GM18867 (cell line): ENCODE measurements at regions not wholly inside any gene's neighbourhood (a gene's known extent, or its start where the extent isn't known, plus 50 kb on each side); places are given as distances from the start of the nearest gene placed in this dataset.

Experiments used
- ATAC-seq: cut with Tn5 transposase; IDR thresholded peaks from one replicate; pipeline ENCODE4 v1.9.1; 2021; ENCODE audit warnings: mild to moderate bottlenecking, moderate library complexity; ENCODE audit not compliant: unreplicated experiment

- no peak for ATAC-seq
These were observed 51.3 kb upstream of the ADORA2B start for GRCh38 chr17:15893658-15894024.

GRCh38 chr17:15894258-15894657 lies 50.7 kb upstream of the ADORA2B start:
- no peak for ATAC-seq

GRCh38 chr17:15894913-15895658 lies 49.8 kb upstream of the ADORA2B start:
- ATAC-seq, result no peak
